ENCODE measurements at regions not wholly inside any gene's neighbourhood (a gene's known extent, or its start where the extent isn't known, plus 50 kb on each side); places are given as distances from the start of the nearest gene placed in this dataset.
A peak's percentile ranks its signal among the peaks of the same experiment; 100 is the strongest.

- Histone ChIP-seq H3K4me1 (ENCODE audit: control insufficient read depth, insufficient read depth, low read length) (no peaks in the 10 kb centered on the region), H3K4me3 (ENCODE audit: low read length) (no peak overlapping the region)
Observed at GRCh38 chr10:78867555-78867939, 201.2 kb upstream of the ZMIZ1 start.

GRCh38 chr10:78868048-78868447 lies 200.7 kb upstream of the ZMIZ1 start:
- Histone ChIP-seq H3K4me3 (ENCODE audit: low read length) (no peak overlapping the region), H3K9me3 (ENCODE audit: control insufficient read depth, insufficient read depth, low read length) (no peaks in the 10 kb centered on the region), H3K36me3 (ENCODE audit: control insufficient read depth, insufficient read depth, low read length) (no peaks in the 10 kb centered on the region), H3K27me3 (ENCODE audit: control insufficient read depth, insufficient read depth, low read length) (no peaks in the 10 kb centered on the region), H3K27ac (ENCODE audit: low read length) (no peak overlapping the region), H3K4me1 (ENCODE audit: control insufficient read depth, insufficient read depth, low read length) (no peaks in the 10 kb centered on the region)
- DNase-seq (ENCODE audit: low read depth, low spot score) = no peak
- no CpG with 5 or more reads among the region's 3 CpGs for WGBS (ENCODE audit: insufficient coverage, insufficient read length)

More at GRCh38 chr10:78867555-78867939, 201.2 kb upstream of the ZMIZ1 start:
- Histone ChIP-seq H3K9me3 (ENCODE audit: control insufficient read depth, insufficient read depth, low read length) (no peaks in the 10 kb centered on the region), H3K36me3 (ENCODE audit: control insufficient read depth, insufficient read depth, low read length) (no peaks in the 10 kb centered on the region), H3K27me3 (ENCODE audit: control insufficient read depth, insufficient read depth, low read length) (no peaks in the 10 kb centered on the region), H3K27ac (ENCODE audit: low read length) (no peak overlapping the region)
- DNase-seq (ENCODE audit: low read depth, low spot score) = no peak
- WGBS (ENCODE audit: insufficient coverage, insufficient read length) = no CpG with 5 or more reads among the region's 4 CpGs

GRCh38 chr10:78868456-78868855 lies 200.3 kb upstream of the ZMIZ1 start:
- WGBS (ENCODE audit: insufficient coverage, insufficient read length) = no CpG with 5 or more reads among the region's 5 CpGs
- Histone ChIP-seq H3K27me3 (ENCODE audit: control insufficient read depth, insufficient read depth, low read length) (no peaks in the 10 kb centered on the region), H3K36me3 (ENCODE audit: control insufficient read depth, insufficient read depth, low read length) (no peaks in the 10 kb centered on the region), H3K4me3 (ENCODE audit: low read length) (no peak overlapping the region), H3K4me1 (ENCODE audit: control insufficient read depth, insufficient read depth, low read length) (no peaks in the 10 kb centered on the region), H3K27ac (ENCODE audit: low read length) (no peak overlapping the region), H3K9me3 (ENCODE audit: control insufficient read depth, insufficient read depth, low read length) (no peaks in the 10 kb centered on the region)
- DNase-seq (ENCODE audit: low read depth, low spot score) = no peak

GRCh38 chr10:78868861-78869260 lies 199.9 kb upstream of the ZMIZ1 start:
- H3K27me3 ChIP-seq (ENCODE audit: control insufficient read depth, insufficient read depth, low read length) = no peaks in the 10 kb centered on the region
- no CpG with 5 or more reads among the region's 7 CpGs for WGBS (ENCODE audit: insufficient coverage, insufficient read length)
- H3K27ac ChIP-seq (ENCODE audit: low read length) = no peak overlapping the region
- DNase-seq (ENCODE audit: low read depth, low spot score) = no peak
- H3K4me3 ChIP-seq (ENCODE audit: low read length) = no peak overlapping the region
- H3K9me3 ChIP-seq (ENCODE audit: control insufficient read depth, insufficient read depth, low read length) = no peaks in the 10 kb centered on the region
- H3K4me1 ChIP-seq (ENCODE audit: control insufficient read depth, insufficient read depth, low read length) = no peaks in the 10 kb centered on the region
- no peaks in the 10 kb centered on the region for H3K36me3 ChIP-seq (ENCODE audit: control insufficient read depth, insufficient read depth, low read length)

GRCh38 chr10:78869508-78870454 lies 199.0 kb upstream of the ZMIZ1 start:
- H3K9me3 ChIP-seq (ENCODE audit: control insufficient read depth, insufficient read depth, low read length) = no peaks in the 10 kb centered on the region
- no peaks in the 10 kb centered on the region for H3K27me3 ChIP-seq (ENCODE audit: control insufficient read depth, insufficient read depth, low read length)
- no peak overlapping the region for H3K4me3 ChIP-seq (ENCODE audit: low read length)
- H3K4me1 ChIP-seq (ENCODE audit: control insufficient read depth, insufficient read depth, low read length) = no peaks in the 10 kb centered on the region
- no peak overlapping the region for H3K27ac ChIP-seq (ENCODE audit: low read length)
- DNase-seq (ENCODE audit: low read depth, low spot score) = no peak
- WGBS (ENCODE audit: insufficient coverage, insufficient read length) = no CpG with 5 or more reads among the region's 23 CpGs
- H3K36me3 ChIP-seq (ENCODE audit: control insufficient read depth, insufficient read depth, low read length) = no peaks in the 10 kb centered on the region

- H3K27me3 ChIP-seq (ENCODE audit: control insufficient read depth, insufficient read depth, low read length) = no peaks in the 10 kb centered on the region; the same call in 1 of the 2 replicates
- WGBS (ENCODE audit: insufficient coverage, insufficient read length) = no CpG with 5 or more reads among the region's 3 CpGs
- peaks cover 2% of the 10 kb centered on the region; the same call in 1 of the 2 replicates for H3K4me1 ChIP-seq (ENCODE audit: control insufficient read depth, insufficient read depth, low read length)
- H3K4me3 ChIP-seq (ENCODE audit: low read length) = no peak overlapping the region
- H3K27ac ChIP-seq (ENCODE audit: low read length) = no peak overlapping the region
- H3K9me3 ChIP-seq (ENCODE audit: control insufficient read depth, insufficient read depth, low read length) = no peaks in the 10 kb centered on the region
- no peak for DNase-seq (ENCODE audit: low read depth, low spot score)
- no peaks in the 10 kb centered on the region for H3K36me3 ChIP-seq (ENCODE audit: control insufficient read depth, insufficient read depth, low read length)
Observed at GRCh38 chr10:78870458-78870857, 198.3 kb upstream of the ZMIZ1 start.

GRCh38 chr10:78871796-78872195 lies 197.0 kb upstream of the ZMIZ1 start:
- no peak overlapping the region for H3K4me3 ChIP-seq (ENCODE audit: low read length)

GRCh38 chr10:78873413-78873812 lies 195.4 kb upstream of the ZMIZ1 start:
- Histone ChIP-seq H3K27me3 (ENCODE audit: control insufficient read depth, insufficient read depth, low read length) (peaks cover 1% of the 10 kb centered on the region; the same call in 1 of the 2 replicates), H3K4me3 (ENCODE audit: low read length) (no peak overlapping the region), H3K9me3 (ENCODE audit: control insufficient read depth, insufficient read depth, low read length) (no peaks in the 10 kb centered on the region), H3K4me1 (ENCODE audit: control insufficient read depth, insufficient read depth, low read length) (peaks cover 6% of the 10 kb centered on the region), H3K36me3 (ENCODE audit: control insufficient read depth, insufficient read depth, low read length) (no peaks in the 10 kb centered on the region), H3K27ac (ENCODE audit: low read length) (no peak overlapping the region)
- WGBS (ENCODE audit: insufficient coverage, insufficient read length) = no CpG with 5 or more reads among the region's 5 CpGs
- no peak for DNase-seq (ENCODE audit: low read depth, low spot score)

More at GRCh38 chr10:78871796-78872195, 197.0 kb upstream of the ZMIZ1 start:
- Histone ChIP-seq H3K27me3 (ENCODE audit: control insufficient read depth, insufficient read depth, low read length) (peaks cover 1% of the 10 kb centered on the region; the same call in 1 of the 2 replicates), H3K9me3 (ENCODE audit: control insufficient read depth, insufficient read depth, low read length) (no peaks in the 10 kb centered on the region), H3K36me3 (ENCODE audit: control insufficient read depth, insufficient read depth, low read length) (no peaks in the 10 kb centered on the region), H3K4me1 (ENCODE audit: control insufficient read depth, insufficient read depth, low read length) (peaks cover 6% of the 10 kb centered on the region), H3K27ac (ENCODE audit: low read length) (no peak overlapping the region)
- no CpG with 5 or more reads among the region's 3 CpGs for WGBS (ENCODE audit: insufficient coverage, insufficient read length)
- DNase-seq (ENCODE audit: low read depth, low spot score) = no peak

- no peak overlapping the region for H3K4me3 ChIP-seq (ENCODE audit: low read length)
- H3K4me1 ChIP-seq (ENCODE audit: control insufficient read depth, insufficient read depth, low read length) = peaks cover 6% of the 10 kb centered on the region
- H3K9me3 ChIP-seq (ENCODE audit: control insufficient read depth, insufficient read depth, low read length) = no peaks in the 10 kb centered on the region
- no CpG with 5 or more reads among the region's 2 CpGs for WGBS (ENCODE audit: insufficient coverage, insufficient read length)
- H3K36me3 ChIP-seq (ENCODE audit: control insufficient read depth, insufficient read depth, low read length) = no peaks in the 10 kb centered on the region
- peaks cover 1% of the 10 kb centered on the region; the same call in 1 of the 2 replicates for H3K27me3 ChIP-seq (ENCODE audit: control insufficient read depth, insufficient read depth, low read length)
- DNase-seq (ENCODE audit: low read depth, low spot score) = peak; percentile 25
- H3K27ac ChIP-seq (ENCODE audit: low read length) = no peak overlapping the region
Observed at GRCh38 chr10:78875331-78875877, 193.4 kb upstream of the ZMIZ1 start.

GRCh38 chr10:78875932-78876331 lies 192.8 kb upstream of the ZMIZ1 start:
- Histone ChIP-seq H3K27ac (ENCODE audit: low read length) (no peak overlapping the region), H3K27me3 (ENCODE audit: control insufficient read depth, insufficient read depth, low read length) (peaks cover 1% of the 10 kb centered on the region; the same call in 1 of the 2 replicates), H3K9me3 (ENCODE audit: control insufficient read depth, insufficient read depth, low read length) (no peaks in the 10 kb centered on the region), H3K4me1 (ENCODE audit: control insufficient read depth, insufficient read depth, low read length) (peaks cover 6% of the 10 kb centered on the region), H3K4me3 (ENCODE audit: low read length) (no peak overlapping the region), H3K36me3 (ENCODE audit: control insufficient read depth, insufficient read depth, low read length) (no peaks in the 10 kb centered on the region)
- DNase-seq (ENCODE audit: low read depth, low spot score) = no peak
- no CpG with 5 or more reads among the region's 4 CpGs for WGBS (ENCODE audit: insufficient coverage, insufficient read length)
